Urothelium cell line (cell line): ENCODE measurements at regions not wholly inside any gene's neighbourhood (a gene's known extent, or its start where the extent isn't known, plus 50 kb on each side); places are given as distances from the start of the nearest gene placed in this dataset.

Experiments used
- DNase-seq: peaks from one replicate; pipeline ENCODE4 v3.0.0; 2011; ENCODE audit warnings: low spot score, mixed read lengths
- FAIRE-seq: peaks from 2 replicates; lab custom pipeline; 2011; peaks lifted over from hg19 to GRCh38; lab: Jason Lieb, UNC

DNA sequence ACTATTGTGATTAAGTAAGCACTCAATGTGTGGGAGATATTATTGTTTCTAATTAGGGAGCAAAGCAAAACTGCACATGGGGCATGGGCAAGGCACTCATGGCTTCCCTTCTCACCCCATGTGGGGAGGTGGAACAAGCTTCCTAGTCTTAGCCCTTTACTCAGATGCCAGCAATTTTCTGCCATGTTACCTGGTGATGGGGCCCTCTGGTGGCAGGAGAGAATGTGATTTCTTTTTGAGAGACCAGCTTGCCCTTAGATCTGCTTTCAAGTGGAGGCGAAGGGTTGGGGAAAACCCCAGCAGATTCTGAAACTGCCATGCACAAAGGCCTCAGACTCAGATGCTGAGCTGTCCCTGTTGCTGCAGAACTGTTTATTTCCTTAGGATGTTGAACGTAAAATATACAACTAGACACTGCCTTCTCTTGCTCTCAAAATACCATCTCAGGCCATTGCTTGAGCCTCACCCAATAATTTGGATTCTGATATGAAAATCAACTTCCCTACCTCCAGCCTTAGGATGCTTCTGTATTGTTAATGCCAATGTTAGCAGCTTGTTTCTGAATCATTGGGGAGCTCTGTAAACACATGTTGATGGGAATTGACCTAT, 130.2 kb upstream of the TPRG1 start:
- DNase-seq (peak; percentile 29), FAIRE-seq (no peak)

DNA sequence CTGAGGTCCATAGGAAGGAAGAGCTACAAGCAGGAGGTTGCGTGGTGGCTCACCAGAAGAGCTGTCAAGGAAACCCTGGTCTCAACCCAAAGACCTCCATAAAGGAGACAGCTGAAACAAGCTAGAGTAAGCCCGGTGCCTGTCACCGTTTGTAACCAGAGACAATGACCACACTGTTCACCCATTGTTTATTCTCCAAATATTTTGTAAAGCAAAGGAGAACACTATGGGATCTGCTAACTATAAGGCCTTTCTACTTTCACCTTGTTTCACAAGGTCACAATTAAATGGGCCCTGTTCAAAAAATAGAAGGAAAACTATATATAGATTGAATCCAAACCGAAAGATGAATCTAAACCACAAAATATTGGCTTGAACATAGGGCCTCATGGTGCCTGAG, 128.9 kb upstream of the TPRG1 start:
- DNase-seq: no peak

DNA sequence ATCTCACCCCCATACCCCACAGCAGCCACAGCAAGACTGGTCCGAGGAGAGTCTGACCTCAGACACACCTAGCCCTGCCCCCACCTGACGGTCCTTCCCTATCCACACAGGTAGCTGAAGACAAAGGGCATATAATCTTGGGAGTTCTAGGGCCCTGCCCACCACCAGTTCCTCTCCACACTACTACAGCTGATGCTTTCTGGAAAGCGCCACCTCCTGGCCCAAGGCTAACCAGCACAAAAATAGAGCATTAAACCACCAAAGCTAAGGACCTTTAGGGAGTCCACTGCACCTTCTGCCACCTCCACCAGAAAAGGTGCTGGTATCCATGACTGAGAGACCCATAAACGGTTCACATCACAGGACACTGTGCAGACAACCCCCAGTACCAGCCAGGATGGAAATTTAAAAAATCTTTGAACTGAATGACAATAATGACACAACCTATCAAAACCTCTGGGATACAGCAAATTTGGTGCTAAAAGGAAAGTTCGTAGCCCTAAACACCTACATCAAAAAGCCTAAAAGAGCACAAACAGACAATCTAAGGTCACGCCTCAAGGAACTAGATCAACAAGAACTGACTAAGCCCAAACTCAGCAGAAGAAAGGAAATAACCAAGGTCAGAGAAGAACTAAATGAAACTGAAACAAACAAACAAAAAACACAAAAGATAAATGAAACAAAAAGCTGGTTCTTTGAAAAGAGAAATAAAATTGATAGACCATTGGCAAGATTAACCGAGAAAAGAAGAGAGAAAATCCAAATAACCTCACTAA, 122.1 kb upstream of the TPRG1 start:
- DNase-seq: no peak

More for the DNA sequence above, 128.9 kb upstream of the TPRG1 start:
- FAIRE-seq: no peak

GRCh38 chr3:189053322-189053721, 118.4 kb upstream of the TPRG1 start:
- FAIRE-seq (no peak), DNase-seq (no peak)

More for the DNA sequence above, 122.1 kb upstream of the TPRG1 start:
- no peak for FAIRE-seq

GRCh38 chr3:189056646-189057335, 115.0 kb upstream of the TPRG1 start:
- DNase-seq: no peak
- FAIRE-seq: no peak

DNA sequence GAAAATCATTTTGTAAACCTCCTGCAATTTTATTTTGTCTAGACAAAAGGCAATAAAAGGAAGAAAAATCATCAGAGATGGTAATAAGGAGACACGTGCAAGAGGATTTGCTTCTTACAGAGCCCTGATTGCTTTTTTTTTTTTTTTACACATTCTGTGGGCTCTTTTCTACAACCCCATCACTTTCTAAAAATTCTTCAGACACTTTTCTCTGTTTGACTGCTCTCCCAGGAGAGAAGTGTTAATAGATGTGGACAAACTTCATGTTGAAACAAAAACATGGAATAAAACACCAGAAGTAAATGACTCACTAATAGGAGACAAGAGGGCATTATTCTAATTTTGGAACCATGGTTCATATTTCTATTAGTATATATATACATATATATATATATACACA, 114.4 kb upstream of the TPRG1 start:
- no peak for DNase-seq

GRCh38 chr3:189058071-189058470, 113.7 kb upstream of the TPRG1 start:
- DNase-seq (no peak), FAIRE-seq (no peak)

More for the DNA sequence above, 114.4 kb upstream of the TPRG1 start:
- no peak for FAIRE-seq

DNA sequence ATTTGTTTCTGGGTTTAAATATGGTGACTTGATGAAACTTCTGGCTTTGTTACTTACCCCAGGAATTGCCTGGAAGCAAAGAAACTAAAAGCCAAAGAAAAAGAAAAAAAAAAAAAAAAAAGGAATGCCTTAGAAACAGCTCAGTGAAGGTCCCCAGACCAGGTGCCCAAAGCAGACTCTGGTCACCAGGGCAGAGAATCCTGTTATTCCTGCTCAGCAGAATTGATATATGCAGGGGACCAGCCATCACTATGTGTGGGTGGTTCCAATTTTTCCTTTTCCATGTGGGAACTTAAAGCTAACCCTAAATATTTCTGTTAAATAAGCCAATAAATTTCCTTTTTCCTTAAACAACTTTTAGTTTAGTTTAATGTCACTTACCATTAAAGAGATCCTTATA, 100.8 kb upstream of the TPRG1 start:
- no peak for DNase-seq
- no peak for FAIRE-seq

- DNase-seq (no peak), FAIRE-seq (no peak)
These were observed 100.3 kb upstream of the TPRG1 start for GRCh38 chr3:189071446-189071845.

DNA sequence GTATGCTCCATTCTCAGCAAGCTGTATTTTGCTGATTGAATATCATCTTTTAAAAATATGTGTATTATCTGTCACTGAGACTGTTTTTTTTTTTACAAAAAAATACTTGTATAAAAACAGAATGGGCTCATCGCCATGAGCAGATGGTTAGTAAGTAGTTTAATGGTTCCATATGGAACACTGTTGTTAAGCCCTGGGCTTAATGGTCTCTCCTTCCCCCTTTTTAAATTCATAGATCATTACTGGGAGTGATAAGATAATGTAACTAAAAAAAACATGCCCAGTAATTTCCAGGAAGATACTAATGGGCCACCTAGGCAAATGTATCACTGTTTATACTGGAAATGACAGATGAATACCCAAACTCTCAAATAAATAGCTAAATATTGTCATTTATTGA, 95.3 kb upstream of the TPRG1 start:
- FAIRE-seq (no peak), DNase-seq (no peak)

DNA sequence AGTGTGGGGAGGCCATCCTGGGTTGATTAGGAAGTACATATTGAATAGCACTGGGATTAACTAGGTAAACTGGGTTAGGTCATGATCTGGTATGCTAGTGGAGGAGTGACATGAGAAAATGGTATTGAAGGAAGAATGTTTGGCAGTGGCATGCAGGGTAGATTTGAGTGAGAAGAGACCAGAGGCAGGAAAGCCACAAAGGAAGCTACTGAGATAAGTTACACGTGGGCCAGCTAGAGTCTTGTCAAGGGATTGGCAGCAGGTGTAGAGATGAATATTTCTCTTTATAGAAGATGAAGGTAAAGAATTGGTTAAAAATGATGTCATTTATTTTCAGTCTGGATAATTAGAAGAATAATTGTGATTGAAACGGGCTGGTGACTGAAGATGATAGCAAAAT, 91.0 kb upstream of the TPRG1 start:
- DNase-seq (no peak), FAIRE-seq (no peak)

DNA sequence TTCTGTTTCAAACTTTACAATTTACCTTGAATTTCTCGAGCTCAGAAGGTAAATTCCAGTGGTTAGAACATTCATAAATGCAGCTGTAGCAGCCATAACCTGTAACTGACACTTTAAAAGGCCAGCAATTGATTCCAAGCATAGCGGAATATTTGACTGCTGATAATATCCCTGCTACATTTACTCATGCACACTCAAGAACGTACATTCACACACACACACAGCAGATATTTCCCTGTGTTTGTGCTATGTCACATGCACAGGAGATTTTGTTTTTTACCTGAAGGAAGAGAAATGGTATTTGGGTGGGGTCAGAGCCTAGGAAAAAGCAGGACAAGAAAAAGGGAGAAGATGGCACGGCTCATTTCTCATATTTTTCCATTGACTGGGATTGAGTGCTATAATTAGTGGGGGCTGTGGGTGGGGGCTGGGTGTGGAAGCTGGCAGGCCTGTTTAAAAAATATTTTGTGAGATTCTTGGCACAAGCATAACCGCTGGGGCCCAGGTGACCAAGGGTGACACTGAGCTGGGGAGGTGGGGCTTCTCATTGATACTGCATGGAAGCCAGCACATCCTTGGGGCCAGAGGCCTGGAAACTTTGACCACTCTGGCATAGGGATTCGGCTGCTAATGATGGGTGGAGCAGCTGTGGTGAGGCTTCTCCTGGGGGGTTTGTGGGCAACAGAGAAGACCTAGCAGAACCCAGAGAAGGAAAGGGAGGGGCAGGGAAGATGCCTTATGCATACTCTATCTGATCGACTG, 88.9 kb upstream of the TPRG1 start:
- FAIRE-seq (no peak), DNase-seq (no peak)

GRCh38 chr3:189084620-189085019, 87.2 kb upstream of the TPRG1 start:
- no peak for FAIRE-seq
- DNase-seq: no peak

- peak; percentile 46 for FAIRE-seq
These were observed 79.2 kb upstream of the TPRG1 start for GRCh38 chr3:189092547-189092946.

DNA sequence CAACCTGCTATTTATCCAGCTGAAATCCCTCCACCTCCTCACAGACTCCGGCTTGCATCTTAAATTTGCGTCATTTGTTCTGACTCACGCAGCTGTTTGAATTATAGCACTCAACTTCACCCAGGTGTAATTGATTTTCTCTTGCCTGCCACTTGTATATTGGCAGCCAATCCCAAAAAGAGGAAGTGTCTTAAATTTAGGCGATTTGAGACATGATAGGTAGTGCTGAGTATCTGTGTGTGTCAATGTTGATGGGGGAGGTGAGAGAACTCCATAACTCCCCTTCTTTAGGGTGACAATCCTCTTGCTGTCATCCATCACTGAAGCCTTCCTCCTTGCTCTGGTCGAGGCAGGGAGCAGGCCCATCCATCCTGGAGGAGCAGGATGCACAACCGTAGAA, 77.2 kb upstream of the TPRG1 start:
- FAIRE-seq (no peak), DNase-seq (no peak)

More at GRCh38 chr3:189092547-189092946, 79.2 kb upstream of the TPRG1 start:
- DNase-seq: no peak

DNA sequence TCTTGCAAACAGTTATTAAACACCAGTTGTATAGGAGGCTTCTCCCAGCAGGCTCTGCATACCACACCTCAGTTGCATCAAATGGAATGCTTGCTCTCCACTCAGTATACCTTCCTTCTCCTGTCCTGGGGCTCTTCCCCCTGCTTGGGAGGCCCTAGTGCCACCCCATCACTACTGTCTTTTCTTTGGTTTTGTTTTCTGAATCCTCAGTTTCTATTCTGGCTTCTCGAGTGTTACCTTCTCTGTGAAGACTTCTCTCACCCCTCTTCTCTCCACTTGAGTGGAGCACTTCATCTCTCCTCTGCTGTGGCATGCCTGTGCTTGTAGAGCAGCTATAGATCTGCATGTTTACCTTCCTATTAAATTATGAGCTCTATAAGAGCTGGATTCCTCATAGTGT, 75.7 kb upstream of the TPRG1 start:
- FAIRE-seq (no peak), DNase-seq (no peak)

DNA sequence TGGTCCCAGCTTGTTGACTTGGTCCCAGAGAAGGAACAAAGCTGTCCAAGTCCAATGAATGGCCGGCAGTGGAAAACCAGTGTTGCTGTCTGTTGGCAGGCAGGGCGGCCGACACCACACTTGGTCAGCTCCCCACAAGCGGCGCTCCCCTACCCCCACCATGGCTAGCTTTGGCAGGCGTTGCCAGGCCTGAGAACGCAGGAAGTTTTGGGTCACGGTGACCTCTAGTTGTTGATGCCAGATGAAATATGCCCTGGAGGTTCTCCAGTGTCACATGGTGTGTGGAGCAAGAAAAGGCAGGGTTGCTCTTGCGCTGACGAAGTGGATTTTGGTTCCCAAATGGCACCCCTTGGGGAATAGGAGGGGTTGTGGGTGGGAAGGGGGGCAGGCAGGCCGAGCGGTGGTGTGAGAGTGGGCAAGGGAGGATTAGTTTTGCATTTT, 72.7 kb upstream of the TPRG1 start:
- DNase-seq (no peak), FAIRE-seq (no peak)

GRCh38 chr3:189099505-189100290, 72.1 kb upstream of the TPRG1 start:
- FAIRE-seq (no peak), DNase-seq (no peak)

DNA sequence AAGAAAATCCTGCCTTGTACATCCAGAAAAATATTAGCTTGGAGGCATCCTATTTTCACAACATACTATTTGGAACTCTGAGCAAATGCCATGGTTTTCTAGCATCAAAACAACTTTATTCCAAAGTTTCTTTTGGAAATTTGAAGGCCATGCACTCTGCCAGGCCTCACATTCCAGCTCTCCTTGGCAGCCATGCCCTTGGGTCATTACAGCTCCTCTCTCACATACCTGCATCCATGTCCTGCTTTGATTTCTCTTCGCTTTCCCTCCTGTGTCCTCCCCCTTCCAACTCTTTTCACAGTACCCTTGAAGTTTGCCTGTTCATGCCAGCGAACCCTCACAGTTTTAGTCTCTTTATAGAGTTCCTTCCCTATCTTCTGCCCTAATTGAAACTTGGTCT, 70.9 kb upstream of the TPRG1 start:
- DNase-seq: no peak
- FAIRE-seq: no peak

DNA sequence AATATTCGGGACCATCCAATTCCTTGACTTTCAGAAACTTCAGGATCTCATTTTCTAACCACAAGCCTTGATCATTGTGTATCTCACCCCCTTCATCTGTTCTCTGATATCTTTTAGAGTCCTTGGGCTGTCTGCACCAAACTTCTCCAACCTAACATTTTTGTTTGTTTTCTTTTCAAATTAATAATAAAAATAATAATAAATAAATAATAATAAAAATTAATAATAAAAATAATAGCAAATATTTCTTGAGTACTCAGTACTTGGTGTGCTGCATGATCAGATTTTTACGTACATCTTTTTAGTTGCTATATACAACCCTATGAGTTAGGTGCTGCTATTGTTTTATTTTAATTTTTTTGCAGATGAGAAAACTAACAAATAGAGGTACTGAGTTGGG, 70.2 kb upstream of the TPRG1 start:
- no peak for FAIRE-seq

More for the DNA sequence above, 70.2 kb upstream of the TPRG1 start:
- DNase-seq: no peak
